HEK293 (cell line): ENCODE measurements at regions not wholly inside any gene's neighbourhood (a gene's known extent, or its start where the extent isn't known, plus 50 kb on each side); places are given as distances from the start of the nearest gene placed in this dataset.

ENCODE experiments used
- TRIM28 ChIP-seq: IDR thresholded peaks from 2 replicates; pipeline ENCODE4 v1.6.1; 2011; ENCODE audit warnings: low read length, control low read depth, borderline replicate concordance
- ZBTB17 ChIP-seq: fragments of 450-650 bp; formaldehyde crosslinking; IDR thresholded peaks from 2 replicates; pipeline ENCODE4 v1.5.1; 2016; ENCODE audit warnings: missing biosample characterization, missing genetic modification characterization
- ZBTB21 ChIP-seq: fragments of 450-650 bp; formaldehyde crosslinking; IDR thresholded peaks from 2 replicates; pipeline ENCODE4 v1.5.1; 2017; ENCODE audit warnings: missing biosample characterization, missing genetic modification characterization
- ZNF223 ChIP-seq: fragments of 450-650 bp; formaldehyde crosslinking; IDR thresholded peaks from 2 replicates; pipeline ENCODE4 v1.5.1; 2016; ENCODE audit warnings: missing biosample characterization, missing genetic modification characterization
- ZNF239 ChIP-seq: fragments of 450-650 bp; formaldehyde crosslinking; IDR thresholded peaks from 2 replicates; pipeline ENCODE4 v1.5.1; 2016; ENCODE audit warnings: missing biosample characterization, missing genetic modification characterization
- ZNF416 ChIP-seq: fragments of 450-650 bp; formaldehyde crosslinking; IDR thresholded peaks from 2 replicates; pipeline ENCODE4 v1.5.1; 2016; ENCODE audit warnings: missing biosample characterization, missing genetic modification characterization
- ZNF558 ChIP-seq: fragments of 450-650 bp; formaldehyde crosslinking; IDR thresholded peaks from 2 replicates; pipeline ENCODE4 v1.5.1; 2016; ENCODE audit warnings: missing biosample characterization, missing genetic modification characterization
- ZNF571 ChIP-seq: fragments of 450-650 bp; formaldehyde crosslinking; IDR thresholded peaks from 2 replicates; pipeline ENCODE4 v1.5.0; 2017; ENCODE audit warnings: missing biosample characterization, missing genetic modification characterization
- ZNF76 ChIP-seq: fragments of 450-650 bp; formaldehyde crosslinking; IDR thresholded peaks from 2 replicates; pipeline ENCODE4; 2016; ENCODE audit warnings: low read depth, missing biosample characterization, missing genetic modification characterization, borderline replicate concordance
- TF ChIP-seq, protein P1 (sequence below): fragments of 450-650 bp; formaldehyde crosslinking; IDR thresholded peaks from 2 replicates; pipeline ENCODE4 v1.5.1; 2016; ENCODE audit warnings: missing biosample characterization, missing genetic modification characterization
- TF ChIP-seq, protein P2 (sequence below): fragments of 450-650 bp; formaldehyde crosslinking; IDR thresholded peaks from 2 replicates; pipeline ENCODE4 v1.5.1; 2016; ENCODE audit warnings: missing biosample characterization, missing genetic modification characterization, low read depth
- TF ChIP-seq, protein P3 (sequence below): fragments of 450-650 bp; formaldehyde crosslinking; IDR thresholded peaks from 2 replicates; pipeline ENCODE4 v1.5.1; 2016; ENCODE audit warnings: missing biosample characterization, missing genetic modification characterization

DNA sequence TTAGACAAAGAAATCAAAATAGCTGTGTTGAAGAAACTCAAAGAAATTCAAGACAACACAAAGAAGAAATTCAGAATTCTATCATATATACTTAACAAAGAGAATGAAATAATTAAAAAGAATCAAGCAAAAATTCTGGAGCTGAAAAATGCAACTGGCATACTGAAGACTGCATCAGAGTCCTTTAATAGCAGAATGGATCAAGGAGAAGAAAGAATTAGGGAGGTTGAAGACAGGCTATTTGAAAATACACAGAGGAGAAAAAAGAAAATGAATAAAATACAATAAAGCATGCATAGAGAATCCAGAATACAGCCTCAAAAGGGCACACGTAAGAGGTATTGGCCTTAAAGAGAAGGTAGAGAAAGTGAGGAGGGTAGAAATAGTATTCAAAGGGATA, 179.5 kb upstream of the SPIN4 start:
- TF ChIP-seq, protein P1, sequence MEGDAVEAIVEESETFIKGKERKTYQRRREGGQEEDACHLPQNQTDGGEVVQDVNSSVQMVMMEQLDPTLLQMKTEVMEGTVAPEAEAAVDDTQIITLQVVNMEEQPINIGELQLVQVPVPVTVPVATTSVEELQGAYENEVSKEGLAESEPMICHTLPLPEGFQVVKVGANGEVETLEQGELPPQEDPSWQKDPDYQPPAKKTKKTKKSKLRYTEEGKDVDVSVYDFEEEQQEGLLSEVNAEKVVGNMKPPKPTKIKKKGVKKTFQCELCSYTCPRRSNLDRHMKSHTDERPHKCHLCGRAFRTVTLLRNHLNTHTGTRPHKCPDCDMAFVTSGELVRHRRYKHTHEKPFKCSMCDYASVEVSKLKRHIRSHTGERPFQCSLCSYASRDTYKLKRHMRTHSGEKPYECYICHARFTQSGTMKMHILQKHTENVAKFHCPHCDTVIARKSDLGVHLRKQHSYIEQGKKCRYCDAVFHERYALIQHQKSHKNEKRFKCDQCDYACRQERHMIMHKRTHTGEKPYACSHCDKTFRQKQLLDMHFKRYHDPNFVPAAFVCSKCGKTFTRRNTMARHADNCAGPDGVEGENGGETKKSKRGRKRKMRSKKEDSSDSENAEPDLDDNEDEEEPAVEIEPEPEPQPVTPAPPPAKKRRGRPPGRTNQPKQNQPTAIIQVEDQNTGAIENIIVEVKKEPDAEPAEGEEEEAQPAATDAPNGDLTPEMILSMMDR (tag by site-specific recombination) = no peak
- no peak for TF ChIP-seq ZNF76 (tag by site-specific recombination)
- TF ChIP-seq ZNF571 (tag by site-specific recombination) = no peak
- TF ChIP-seq ZNF239 (tag by site-specific recombination) = no peak
- no peak for TF ChIP-seq ZNF223 (tag by site-specific recombination)
- TF ChIP-seq, protein P2, sequence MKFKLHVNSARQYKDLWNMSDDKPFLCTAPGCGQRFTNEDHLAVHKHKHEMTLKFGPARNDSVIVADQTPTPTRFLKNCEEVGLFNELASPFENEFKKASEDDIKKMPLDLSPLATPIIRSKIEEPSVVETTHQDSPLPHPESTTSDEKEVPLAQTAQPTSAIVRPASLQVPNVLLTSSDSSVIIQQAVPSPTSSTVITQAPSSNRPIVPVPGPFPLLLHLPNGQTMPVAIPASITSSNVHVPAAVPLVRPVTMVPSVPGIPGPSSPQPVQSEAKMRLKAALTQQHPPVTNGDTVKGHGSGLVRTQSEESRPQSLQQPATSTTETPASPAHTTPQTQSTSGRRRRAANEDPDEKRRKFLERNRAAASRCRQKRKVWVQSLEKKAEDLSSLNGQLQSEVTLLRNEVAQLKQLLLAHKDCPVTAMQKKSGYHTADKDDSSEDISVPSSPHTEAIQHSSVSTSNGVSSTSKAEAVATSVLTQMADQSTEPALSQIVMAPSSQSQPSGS (tag by site-specific recombination) = no peak
- TF ChIP-seq ZNF558 = no peak
- TF ChIP-seq TRIM28 = no peak
- no peak for TF ChIP-seq ZNF416 (tag by site-specific recombination)
- TF ChIP-seq, protein P3, sequence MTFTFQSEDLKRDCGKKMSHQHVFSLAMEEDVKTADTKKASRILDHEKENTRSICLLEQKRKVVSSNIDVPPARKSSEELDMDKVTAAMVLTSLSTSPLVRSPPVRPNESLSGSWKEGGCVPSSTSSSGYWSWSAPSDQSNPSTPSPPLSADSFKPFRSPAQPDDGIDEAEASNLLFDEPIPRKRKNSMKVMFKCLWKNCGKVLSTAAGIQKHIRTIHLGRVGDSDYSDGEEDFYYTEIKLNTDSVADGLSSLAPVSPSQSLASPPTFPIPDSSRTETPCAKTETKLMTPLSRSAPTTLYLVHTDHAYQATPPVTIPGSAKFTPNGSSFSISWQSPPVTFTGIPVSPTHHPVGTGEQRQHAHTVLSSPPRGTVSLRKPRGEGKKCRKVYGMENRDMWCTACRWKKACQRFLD (tag by site-specific recombination) = no peak
- TF ChIP-seq ZBTB17 (tag by site-specific recombination) = no peak
- no peak for TF ChIP-seq ZBTB21 (tag by site-specific recombination)
